ENCODE measurements at regions not wholly inside any gene's neighbourhood (a gene's known extent, or its start where the extent isn't known, plus 50 kb on each side); places are given as distances from the start of the nearest gene placed in this dataset.

DNA sequence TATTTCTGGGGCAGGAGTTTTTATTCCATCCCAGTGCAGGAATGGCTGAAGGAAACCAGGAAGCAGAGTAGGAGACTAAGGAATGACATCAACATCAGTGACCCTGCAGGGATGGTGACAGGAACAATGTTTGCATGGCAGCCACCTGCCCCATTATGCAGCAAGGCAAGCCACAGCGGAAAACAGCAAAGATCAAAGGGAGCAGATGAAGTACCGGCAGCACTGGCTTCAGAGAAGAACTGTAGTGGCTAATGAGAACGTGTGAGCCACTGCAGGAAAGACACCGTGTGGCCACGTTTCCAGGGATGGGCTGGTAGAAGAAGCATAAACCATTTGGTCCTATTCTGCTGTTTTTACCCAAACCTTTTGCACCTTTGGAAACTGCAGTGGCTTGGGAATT is 52.9 kb upstream of the TAB2 start:
- DNase-seq (ENCODE audit: low read depth in 1 of 2, low spot score in 1 of 2): peak in 1 of 2 donors; percentile 8

DNA sequence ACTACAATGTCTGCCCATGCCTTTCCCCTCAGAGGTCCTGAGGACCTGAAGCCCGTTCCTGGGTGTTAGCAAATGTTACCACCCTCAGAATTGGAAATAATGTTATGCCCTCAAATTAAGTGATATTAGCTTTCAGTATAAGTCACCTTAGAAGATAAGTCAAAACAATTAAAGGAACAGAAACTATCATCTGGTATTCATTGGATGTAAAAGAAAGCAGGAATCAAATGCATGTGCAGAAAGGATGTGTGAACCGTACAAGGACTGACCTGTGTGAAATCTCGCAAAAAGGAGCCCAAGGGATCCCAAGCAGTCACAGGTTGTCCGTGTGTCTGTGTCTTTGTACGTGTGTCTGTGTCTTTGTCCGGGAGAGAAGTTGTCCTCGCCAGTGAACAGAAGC is 51.6 kb upstream of the TAB2 start:
- no peak for DNase-seq (ENCODE audit: low read depth in 1 of 2, low spot score in 1 of 2)

DNA sequence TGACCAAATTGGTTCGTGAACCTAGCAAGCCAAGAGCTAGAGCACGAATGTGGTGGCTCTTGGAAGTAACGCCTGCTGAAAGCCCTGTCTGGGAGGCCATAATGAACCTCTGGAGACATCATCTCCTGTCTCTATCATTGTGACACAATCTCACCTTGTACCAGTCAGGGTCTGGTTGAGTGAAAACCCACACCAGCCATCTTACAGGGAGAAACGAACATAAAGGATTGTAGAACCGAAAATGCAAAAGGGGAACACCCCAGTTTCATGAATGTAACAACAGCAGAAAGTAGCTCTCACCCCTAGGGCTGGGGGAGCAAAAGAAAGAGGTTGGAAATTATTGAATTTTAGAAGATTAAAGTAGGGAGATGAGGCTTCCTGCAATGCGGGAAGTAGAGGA is 50.9 kb upstream of the TAB2 start:
- DNase-seq (ENCODE audit: low read depth in 1 of 2, low spot score in 1 of 2): no peak

DNA sequence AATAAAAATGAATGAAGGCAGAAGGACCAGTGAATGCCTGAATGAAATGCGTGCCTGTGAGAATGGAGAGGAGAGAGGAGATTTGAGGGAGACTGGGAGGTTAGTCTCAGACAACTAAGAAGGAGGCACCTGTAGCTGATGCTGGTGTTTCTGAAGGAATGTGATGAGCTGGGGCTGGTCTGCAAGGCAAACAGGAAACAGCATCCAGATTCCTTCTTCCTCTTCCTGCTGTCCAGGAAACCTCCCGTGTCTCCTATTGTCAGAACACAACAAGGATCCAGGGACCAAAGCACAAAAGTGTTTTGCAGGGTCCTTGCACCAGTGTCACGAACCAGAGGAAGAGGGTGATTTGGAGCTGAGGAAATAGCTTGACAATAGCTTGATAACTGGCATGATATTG is 50.4 kb upstream of the TAB2 start:
- no peak for DNase-seq (ENCODE audit: low read depth in 1 of 2, low spot score in 1 of 2)

DNA sequence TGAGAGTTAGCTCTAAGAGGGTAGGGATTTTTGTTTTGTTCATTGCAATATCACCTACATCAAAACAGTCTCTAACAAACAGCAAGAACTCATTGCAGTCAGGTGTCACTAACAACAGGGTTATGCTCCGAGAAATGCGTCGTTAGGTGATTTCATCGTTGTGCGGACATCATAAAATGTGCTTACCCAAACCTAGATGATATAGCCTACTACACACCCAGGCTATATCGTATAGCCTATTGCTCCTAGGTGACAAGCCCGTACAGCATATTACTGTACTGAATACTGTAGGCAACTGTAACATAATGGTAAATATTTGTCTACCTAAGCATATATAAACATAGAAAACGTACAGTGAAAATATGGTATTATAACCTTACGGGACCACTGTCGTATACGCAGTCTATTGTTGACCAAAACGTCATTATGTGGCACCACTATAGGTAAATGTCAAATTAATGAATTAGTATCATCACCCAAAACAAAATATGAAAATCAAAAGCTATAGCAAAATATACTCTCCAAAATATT is 49.9 kb upstream of the TAB2 start:
- DNase-seq (ENCODE audit: low read depth in 1 of 2, low spot score in 1 of 2): no peak

Measured in activated T-helper 1 cell treated with anti-CD3 and anti-CD28 coated beads, Interleukin-2, amount 50 U/mL, for 16 hours (primary cell).